ENCODE measurements at regions not wholly inside any gene's neighbourhood (a gene's known extent, or its start where the extent isn't known, plus 50 kb on each side); places are given as distances from the start of the nearest gene placed in this dataset.

GRCh38 chr12:93179792-93180191 is 197.9 kb upstream of the NUDT4 start:
- Histone ChIP-seq H3K27ac (no peak overlapping the region), H3K4me1 (peaks cover 5 to 9% of the 10 kb centered on the region in 2 donors), H3K36me3 (no peaks in the 10 kb centered on the region), H3K4me3 (no peak overlapping the region), H3K27me3 (no peaks in the 10 kb centered on the region), H3K9me3 (no peaks in the 10 kb centered on the region)
- no peak for TF ChIP-seq POLR2A (IDR thresholded peaks at IDR 0.05)
- no peak for TF ChIP-seq CTCF (IDR thresholded peaks at IDR 0.05)
- DNase-seq, result no peak
- intact Hi-C loops (cut with DNase I; ENCODE audit: low total_unique reads), result no loop called here

- Histone ChIP-seq H3K27me3 (no peaks in the 10 kb centered on the region), H3K27ac (no peak overlapping the region), H3K4me3 (no peak overlapping the region), H3K9me3 (no peaks in the 10 kb centered on the region), H3K36me3 (no peaks in the 10 kb centered on the region), H3K4me1 (peaks cover 0 to 5% of the 10 kb centered on the region in 2 donors)
- DNase-seq, result no peak
- intact Hi-C loops (cut with DNase I; ENCODE audit: low total_unique reads), result no loop called here
- no peak for TF ChIP-seq POLR2A (IDR thresholded peaks at IDR 0.05)
- TF ChIP-seq CTCF (IDR thresholded peaks at IDR 0.05), result no peak
These were observed 197.2 kb upstream of the NUDT4 start for GRCh38 chr12:93180566-93180965.

GRCh38 chr12:93181409-93181965 is 196.2 kb upstream of the NUDT4 start:
- no peaks in the 10 kb centered on the region for H3K36me3 ChIP-seq
- no peak overlapping the region for H3K27ac ChIP-seq
- no peaks in the 10 kb centered on the region for H3K27me3 ChIP-seq
- intact Hi-C loops (cut with DNase I; ENCODE audit: low total_unique reads), result no loop called here
- no peaks in the 10 kb centered on the region for H3K4me1 ChIP-seq
- DNase-seq, result no peak
- no peak for TF ChIP-seq CTCF (IDR thresholded peaks at IDR 0.05)
- TF ChIP-seq POLR2A (IDR thresholded peaks at IDR 0.05), result no peak
- H3K9me3 ChIP-seq, result no peaks in the 10 kb centered on the region
- H3K4me3 ChIP-seq, result no peak overlapping the region

- no peak for TF ChIP-seq CTCF (IDR thresholded peaks at IDR 0.05)
- no peak for TF ChIP-seq POLR2A (IDR thresholded peaks at IDR 0.05)
- Histone ChIP-seq H3K4me3 (no peak overlapping the region), H3K27me3 (no peaks in the 10 kb centered on the region), H3K9me3 (no peaks in the 10 kb centered on the region), H3K4me1 (no peaks in the 10 kb centered on the region), H3K36me3 (no peaks in the 10 kb centered on the region), H3K27ac (peak overlapping the region; percentile 66 to 68)
- peak; percentile 39 to 63 for DNase-seq
- intact Hi-C loops (cut with DNase I; ENCODE audit: low total_unique reads), result no loop called here
These were observed 193.6 kb upstream of the NUDT4 start for GRCh38 chr12:93183940-93184671.

GRCh38 chr12:93184672-93185368 is 192.9 kb upstream of the NUDT4 start:
- Histone ChIP-seq H3K4me3 (no peak overlapping the region), H3K36me3 (no peaks in the 10 kb centered on the region), H3K27ac (peak overlapping the region; percentile 66 to 68), H3K27me3 (no peaks in the 10 kb centered on the region), H3K4me1 (no peaks in the 10 kb centered on the region), H3K9me3 (no peaks in the 10 kb centered on the region)
- no peak for DNase-seq
- TF ChIP-seq CTCF (IDR thresholded peaks at IDR 0.05) (no peak), POLR2A (IDR thresholded peaks at IDR 0.05) (no peak)
- intact Hi-C loops (cut with DNase I; ENCODE audit: low total_unique reads), result no loop called here

Measured in uterus (tissue), 3 donors.